HS-27A (cell line): ENCODE measurements at regions not wholly inside any gene's neighbourhood (a gene's known extent, or its start where the extent isn't known, plus 50 kb on each side); places are given as distances from the start of the nearest gene placed in this dataset.
"Not testable (repeated sequence)": the region's sequence is repeated elsewhere in the genome, so short reads cannot be mapped to it uniquely, and the experiment has no call there.

Experiments
- DNase-seq: peaks from one replicate; pipeline ENCODE4 v3.0.0-alpha.2; 2012; ENCODE audit warnings: low read depth, missing footprints

DNA sequence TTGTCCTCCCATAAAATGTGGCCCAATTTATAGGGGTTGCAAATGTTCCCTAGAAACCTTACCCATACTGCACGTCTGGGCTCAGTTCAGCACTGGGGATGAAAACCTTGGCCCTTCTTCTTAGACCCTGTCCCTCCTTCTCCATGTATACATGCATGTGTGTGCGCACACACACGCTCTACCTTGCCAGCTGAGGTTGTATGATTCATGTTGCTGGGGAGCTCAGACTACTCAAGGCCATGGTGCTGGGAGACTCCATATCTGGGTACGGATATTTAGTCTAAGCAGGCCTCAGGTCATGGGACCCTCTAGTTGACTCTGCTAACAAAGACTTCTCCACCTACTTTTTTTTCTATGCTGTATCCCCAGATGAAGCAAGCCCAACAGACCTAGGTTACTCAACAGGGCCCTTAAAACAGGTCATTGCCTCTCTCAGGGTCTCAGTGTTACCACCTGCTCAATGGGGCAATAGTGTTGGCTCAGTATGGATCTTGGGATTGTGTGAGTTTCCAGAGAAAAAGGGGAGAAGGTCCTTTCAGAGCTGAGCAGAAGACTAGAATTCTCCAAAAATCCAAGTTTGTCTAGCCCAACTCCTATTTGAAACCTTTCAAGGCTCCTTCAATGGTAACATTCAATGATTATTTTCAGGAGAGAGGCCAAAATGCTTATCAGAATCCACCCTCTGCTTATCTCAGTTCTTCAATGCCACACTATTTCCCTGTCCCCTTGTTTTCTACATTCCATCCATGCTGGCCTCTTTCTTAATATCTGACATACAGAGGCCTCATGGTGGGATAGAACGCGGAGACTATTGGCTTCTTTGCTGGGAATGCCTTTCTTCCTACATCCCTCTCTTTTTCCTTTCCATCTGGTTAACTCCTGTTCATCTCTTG, 123.6 kb upstream of the PITX1 start:
- DNase-seq = no peak

DNA sequence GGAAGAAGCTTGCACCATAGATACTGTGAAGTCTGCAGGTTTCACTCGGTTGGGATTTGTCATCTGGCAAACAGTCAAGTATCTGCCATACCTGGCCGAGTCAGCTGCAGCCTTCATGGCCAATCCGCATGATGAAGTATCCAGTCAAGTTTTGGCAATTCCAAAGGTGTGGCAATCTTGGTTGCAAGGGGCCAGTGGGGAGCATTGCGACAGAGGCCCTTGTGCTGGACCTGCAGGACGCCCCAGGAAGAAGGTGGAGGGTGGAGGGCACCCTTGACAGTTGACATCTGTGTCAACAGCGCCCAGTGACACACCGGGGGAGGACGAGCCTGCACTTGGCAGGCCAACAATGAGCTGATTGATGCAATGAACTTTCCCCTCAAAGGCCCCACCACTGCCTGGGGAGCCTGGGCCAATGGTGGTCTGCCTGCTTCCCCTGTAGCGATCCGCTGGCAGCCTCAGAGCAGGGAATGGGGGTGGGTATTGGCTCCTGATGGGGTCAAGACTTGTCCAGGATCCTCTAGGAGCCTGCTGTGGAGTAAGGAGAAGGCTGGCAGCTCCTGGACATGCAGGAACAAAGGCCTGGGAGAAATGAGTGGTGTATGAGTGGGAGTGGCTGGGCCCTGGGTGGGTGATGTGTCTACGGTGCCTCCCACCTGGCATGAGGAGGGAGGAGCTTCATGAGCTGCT, 122.8 kb upstream of the PITX1 start:
- no peak for DNase-seq

DNA sequence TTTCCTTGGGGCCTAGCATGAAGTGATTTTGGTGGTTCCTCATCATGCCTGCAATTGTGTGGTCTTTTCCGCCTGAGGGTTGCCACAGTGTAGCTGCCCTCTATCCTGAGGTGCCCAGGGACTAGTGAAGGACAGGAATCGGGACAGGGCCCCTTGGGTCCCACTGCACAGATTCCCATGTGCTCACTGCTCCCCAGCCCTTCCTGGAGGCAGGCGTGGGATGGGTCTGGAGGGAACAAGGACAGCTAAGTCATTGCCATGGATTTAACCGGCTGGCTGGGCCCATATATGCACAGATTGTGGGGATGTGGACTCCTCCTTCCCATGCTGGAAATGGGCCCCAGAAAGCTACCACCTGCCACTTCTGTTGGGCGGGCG, 122.3 kb upstream of the PITX1 start:
- DNase-seq = no peak

DNA sequence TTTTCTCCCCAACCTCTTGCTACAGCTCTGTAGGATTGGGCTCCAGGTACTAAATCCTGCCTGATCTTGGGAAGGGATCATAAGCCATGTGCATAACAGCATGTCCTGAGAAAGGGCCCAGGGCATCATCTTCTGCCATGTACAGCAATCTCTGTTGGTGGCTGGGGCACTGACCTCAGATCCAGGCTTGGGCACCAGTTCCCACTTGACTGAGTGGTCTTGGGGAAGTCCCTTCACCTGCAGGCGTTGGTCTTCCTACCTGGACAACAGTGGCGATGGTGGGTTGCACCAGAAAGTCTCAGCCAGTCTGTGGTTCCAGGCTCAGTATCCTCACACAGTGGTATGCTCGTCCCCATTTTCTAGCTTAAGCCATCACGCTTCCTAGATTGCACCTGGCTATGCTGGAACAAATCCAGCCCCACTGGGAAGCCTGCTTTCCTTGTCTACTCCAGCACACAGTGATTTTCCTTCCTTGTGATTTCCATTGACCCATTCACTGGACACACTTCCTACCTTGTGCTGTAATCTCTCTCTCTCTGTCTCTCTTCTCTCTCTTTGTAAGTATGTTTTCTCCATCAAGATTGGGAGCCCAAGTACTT, 121.7 kb upstream of the PITX1 start:
- DNase-seq = no peak

DNA sequence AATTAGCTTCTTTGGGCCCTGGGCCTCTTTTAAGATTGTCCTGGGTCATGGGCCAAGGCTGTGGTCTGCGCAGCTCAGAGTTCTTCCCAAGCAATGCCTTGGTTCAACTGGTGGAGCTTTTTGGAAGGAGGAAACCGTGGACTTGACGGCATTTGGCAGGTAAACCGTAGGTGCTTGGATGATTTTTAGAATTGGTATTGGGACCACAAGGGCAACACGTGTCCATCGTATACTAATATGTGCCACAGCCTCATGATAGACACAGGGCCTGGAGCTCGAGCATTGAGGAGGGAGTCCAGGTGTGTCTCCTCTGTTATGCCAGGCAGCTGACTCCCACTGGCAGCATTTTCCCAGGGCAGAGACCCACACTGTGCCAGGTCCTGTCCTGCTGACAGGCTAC, 120.9 kb upstream of the PITX1 start:
- DNase-seq = no peak

DNA sequence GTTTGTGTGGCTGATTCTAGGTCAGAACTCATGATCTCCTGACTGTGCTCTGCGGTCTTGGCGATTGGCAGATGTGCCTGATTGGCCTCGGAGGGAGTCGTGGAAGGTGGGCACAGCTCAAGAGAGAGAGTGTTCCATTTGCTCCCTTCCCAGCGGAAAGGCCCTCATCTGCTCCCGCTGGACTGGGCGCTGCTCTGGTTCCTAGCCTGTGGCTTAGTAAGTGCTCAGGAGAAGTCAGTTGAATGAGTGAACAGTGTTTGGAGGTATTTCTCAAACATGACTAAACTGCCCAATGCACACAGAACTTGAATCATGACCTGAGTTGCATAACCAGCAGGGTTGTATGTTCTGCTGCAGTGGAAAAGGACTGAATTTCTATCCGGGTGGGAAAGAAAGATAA, 120.2 kb upstream of the PITX1 start:
- no peak for DNase-seq

DNA sequence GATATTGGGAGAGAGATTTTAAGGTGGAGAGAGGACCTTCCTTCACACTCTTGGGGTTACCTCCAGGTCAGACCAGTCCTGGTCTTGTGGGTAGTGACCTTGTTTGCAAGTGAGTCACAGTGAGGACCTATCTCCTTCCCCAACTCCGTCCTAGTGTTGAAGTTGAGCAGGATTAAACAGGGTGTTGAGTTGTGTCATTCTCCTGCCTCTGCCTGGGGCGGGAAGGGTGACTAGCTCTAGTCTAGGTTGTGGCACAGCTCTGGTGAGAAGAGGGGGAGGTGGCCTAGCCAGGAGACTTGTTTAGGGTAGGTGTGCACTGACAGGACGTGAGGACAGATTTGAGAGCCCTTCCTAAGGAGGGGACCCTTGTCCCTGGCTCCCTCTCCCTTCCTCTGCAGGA, 119.6 kb upstream of the PITX1 start:
- DNase-seq = no peak

DNA sequence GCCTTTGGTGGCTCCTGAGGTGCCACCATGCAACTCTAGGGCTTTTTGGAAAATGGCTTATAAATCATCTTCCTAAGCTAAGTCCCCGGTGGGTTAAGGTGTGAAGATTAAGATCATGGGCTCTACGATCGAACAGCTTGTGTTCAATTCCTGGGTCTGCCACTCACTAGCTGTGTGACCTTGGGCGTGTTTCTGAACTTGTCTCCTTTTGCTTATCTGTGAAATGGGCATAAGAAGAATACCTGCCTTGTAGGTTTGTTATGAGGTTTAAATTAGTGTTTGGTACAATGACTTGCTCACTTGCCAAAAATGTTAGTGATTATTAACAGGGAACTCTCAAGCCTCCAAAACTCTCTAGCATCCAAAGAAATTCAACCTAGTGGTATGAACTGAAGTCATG, 119.2 kb upstream of the PITX1 start:
- DNase-seq = no peak

DNA sequence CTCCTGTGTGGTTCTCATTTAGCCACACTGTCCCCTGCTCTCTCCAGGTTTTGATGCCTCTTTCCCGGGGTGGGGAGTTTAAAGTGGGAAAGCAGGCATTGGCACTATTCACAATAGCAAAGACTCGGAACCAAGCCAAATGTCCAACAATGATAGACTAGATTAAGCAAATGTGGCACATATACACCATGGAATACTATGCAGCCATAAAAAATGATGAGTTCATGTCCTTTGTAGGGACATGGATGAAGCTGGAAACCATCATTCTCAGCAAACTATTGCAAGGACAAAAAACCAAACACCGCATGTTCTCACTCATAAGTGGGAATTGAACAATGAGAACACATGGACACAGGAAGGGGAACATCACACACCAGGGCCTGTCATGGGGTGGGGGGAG, 117.6 kb upstream of the PITX1 start:
- DNase-seq = not testable (repeated sequence)

DNA sequence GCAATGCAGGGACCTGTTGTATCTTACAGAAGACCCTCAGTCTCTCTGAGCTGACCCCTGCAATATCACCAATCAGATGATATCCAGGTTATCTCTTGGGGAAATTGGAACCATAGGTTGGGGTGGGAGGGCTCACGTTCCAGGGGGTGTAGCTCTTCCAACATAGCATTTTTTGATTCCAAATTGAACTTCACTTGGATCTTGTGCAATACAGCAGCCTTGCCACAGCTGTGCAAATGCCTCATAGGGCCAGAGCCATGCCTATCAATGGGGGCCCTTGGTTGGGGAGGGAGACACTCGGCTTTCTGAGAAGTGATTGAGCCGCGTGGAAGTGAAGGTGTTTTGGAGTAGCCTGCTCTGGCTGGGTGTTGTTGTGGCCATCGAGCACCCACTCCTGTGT, 117.2 kb upstream of the PITX1 start:
- DNase-seq = no peak

DNA sequence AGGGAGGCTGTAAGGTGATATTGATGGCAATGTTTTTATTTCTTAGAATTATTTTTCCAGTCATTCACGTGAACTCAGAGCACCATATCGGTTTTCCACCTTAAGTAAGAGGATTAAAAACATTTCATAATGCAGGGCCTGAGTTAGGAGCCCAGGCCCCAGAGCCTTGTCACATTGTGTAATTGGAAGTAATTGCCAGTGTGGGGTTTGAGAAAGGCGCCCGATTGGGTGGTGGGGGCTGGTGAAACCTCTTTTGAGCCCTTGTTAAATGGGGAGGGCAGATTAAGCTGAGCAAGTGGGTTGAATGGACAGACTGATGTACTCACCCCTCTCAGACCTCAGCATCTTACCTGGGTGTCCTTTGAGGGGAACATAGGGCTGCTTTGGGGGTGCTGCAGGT, 116.7 kb upstream of the PITX1 start:
- DNase-seq = no peak

DNA sequence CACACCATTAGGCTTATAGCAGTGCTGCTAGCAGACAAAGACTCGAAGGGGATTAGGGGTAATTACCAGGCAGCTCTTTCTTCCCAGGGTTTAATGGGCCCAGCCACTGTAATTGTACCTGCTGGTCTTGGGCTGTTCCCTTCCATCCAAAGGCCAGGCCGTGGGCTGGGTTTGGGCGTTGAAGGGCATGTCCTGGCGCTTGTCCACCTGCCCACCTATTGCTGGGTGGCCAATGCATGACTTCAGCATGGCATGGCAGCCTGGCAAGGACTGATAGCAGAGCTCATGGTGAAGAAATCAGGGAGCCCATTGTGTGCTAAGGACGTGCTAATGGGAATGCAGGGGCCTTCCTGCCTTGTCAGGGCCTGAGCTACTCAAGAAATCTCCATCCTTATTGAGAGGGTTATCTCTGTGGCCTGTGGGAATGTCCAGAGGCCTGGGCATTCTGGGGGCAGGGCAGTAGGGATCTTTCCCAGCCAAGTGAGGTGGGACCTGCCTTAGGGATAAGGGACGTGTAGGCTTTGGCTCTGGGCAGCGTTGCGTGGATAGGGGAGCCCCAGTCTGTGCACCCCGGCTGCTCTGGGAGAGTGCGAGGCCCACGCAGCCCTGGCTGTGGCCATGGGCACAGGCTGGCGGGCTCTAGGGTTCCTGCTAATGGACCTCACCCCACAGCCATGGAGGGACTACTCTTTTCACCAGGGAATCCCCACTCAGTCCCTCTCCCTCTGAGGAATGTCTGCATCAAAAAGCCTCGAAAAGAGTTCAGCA, 116.1 kb upstream of the PITX1 start:
- no peak for DNase-seq

DNA sequence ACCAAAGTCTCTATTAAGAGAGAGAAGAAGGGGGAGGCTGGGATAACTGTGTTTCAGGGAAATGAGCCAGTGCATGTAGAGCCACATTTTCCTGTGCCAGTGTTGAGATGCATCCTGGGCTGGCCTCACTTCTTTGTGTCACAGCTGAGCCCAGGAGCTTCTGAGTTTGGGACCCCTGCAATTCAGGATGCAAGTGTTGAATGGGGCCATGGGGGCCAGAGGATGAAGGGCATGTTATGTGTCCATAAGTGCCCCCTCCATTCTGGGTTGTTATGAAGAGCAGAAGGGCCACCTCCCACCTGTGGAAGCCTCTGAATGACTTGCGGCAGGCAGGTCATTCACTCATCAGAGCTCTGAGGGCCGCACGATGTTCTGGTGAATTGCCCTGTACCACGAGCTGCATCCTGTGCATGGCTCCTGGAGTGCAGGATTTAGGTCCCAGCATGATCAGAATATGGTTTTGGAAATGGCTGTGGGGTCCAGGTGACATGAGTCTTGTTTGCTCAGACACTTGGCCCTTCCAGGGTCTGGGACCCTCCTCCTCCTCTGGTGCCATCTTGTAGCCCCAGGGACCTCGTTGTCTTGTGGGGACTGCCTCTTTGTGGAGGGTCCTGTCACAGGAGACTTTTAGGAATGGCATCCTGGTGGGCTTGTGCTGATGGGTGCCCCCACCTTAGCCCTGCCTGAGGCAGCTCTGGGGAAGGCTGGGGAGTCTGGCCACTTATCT, 115.4 kb upstream of the PITX1 start:
- DNase-seq = no peak

DNA sequence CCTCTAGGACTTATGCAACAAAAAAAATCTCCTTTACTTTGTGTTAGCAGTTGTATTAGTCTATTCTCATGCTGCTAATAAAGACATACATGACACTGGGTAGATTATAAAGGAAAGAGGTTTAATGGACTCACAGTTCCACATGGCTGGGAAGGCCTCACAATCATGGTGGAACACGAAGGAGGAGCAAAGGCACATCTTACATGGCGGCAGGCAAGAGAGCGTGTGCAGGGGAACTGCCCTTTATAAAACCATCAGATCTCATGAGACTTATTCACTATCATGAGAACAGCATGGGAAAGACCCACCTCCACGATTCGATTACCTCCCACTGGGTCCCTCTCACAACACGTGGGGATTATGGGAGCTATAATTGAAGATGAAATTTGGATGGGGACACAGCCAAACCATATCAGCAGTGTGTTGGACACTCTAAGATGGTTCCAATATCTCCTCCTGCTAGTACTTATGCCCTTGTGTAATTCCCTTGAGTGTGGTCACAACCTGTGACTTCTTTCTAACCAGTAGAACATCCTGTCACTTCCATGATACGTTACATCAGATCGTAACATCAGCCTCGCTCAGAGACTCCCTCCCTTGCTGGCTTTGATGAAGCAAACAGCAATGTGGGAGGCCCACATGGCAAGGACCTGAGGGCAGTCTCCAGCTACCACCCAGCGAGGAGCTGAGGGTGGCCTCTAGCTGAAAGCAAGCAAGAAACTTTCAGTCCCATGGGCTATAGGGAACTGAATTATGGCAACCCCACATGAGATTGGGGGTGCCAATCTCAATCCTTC, 113.5 kb upstream of the PITX1 start:
- DNase-seq = no peak

DNA sequence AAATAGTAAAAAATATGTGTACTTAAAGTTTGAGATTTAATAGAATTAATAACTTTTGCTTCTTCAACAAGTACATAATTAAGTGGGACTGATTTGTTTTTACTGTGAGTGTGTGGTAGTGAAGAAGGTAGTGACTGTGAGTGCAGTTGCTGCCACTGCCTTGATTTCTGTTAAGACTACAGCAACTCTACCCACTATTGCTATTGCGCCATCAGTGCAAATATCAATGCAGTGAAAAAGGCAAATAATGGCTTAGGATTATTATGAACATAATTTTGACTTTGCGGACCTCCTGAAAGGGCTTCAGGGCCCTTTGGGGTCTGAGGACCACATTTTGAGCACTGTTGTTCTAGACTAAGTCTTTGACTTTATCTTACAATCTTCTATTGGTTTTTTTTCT, 112.0 kb upstream of the PITX1 start:
- no peak for DNase-seq

DNA sequence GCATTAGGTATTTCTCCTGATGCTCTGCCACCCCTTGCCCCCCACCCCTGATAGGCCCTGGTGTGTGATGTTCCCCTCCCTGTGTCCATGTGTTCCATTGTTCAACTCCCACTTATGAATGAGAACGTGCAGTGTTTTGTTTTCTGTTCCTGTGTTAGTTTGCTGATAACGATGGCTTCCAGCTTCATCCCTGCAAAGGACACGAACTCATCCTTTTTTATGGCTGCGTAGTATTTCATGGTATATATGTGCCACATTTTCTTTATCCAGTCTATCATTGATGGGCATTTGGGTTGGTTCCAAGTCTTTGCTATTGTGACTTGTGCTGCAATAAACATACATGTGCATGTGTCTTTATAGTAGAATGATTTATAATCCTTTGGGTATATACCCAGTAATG, 109.7 kb upstream of the PITX1 start:
- not testable (repeated sequence) for DNase-seq

DNA sequence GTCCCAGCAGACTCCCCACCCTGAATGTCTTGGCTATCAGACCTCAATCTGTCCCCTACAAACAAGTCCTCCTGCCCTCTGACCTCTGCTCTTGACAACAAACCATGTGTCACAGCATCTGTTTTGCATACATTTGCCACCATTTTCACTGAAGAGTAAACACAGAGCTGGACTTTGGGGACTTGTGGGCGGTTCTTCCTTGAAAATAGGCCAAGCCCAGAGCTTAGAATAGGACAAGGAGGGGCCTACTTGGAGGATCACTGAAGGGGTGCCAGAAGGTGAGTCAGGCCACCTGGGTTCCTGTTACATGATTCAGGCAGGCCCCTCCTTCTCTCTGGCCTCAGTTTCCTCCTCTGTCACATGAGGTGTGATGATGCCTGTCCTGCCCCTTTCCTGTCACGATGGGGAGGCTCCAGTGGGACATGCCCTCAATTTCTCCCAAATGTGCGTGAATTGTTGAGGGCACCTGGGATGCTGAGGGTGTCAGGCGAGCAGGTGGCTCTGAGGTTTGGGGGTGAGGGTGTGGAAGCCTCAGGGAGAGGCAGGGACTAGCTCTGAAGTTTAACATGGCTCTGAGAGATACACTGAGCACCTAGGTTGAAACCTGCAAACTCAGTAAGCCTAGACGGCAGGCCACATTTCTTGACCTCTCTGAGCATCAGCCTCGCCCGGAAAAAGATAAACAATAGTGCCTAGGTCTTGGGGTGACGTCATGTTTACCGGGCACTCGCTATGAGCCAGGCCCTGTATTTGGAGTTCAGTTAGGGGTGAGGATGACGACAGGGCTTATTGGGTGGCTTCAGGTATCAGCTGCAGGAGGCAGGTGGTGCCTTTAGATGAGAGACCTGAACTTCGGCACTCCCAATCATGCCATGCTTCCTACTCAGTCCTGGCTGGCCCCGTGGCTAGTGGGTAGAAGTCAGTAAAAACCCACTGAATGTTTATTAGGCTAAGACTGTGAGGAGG, 107.6 kb upstream of the PITX1 start:
- DNase-seq = peak; percentile 15

DNA sequence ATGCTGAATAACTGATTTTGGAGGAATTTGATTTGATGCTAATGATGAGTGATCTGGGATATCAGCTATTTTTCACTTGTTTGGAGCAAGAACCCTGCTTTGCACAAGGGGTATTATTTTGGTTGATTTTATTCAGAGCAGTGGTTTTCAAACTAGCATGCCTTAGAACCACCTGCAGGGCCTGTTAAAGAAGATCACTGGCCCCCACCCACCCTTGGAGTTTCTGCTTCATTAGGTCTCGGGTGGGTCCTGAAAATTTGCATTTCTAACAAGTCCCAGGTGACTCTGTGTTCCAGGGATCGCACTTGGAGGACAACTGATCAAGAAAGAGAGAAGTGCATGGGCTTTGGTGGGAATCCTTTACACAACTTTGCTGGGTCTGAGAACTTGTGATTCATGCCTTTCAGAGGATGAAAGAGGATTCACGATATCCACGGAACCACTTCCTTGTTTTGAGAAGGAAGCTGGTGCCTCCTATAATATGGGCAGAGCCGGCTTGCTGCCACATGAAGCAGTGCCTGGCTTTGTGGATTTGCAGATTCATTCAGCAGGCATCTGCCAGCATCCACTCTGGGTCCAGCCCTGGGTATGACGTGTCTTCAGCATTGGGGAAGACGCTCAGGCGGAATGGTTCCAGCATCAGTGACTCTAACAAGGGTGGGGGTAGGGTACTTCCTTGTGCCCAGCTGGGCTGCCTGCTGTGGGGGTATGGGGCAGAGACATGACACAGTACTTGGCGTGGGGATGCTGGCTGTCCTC, 106.6 kb upstream of the PITX1 start:
- peak; percentile 83 for DNase-seq
